A549 (cell line): ENCODE measurements at regions not wholly inside any gene's neighbourhood (a gene's known extent, or its start where the extent isn't known, plus 50 kb on each side); places are given as distances from the start of the nearest gene placed in this dataset.

Experiments
- ATAC-seq, 2 experiments: fragments of 200-7000 bp in 1 of 2; fragments of >200 bp in 1 of 2; cut with Nextera tagmentation in 1 of 2; cut with Tn5 transposase in 1 of 2; 3 replicates each; pipeline versions ENCODE4 v1.8.0 to v1.9.1; 2018 to 2020; ENCODE audit warnings: mild to moderate bottlenecking in 1 of 2, moderate library complexity in 1 of 2
- CTCF ChIA-PET: fragments of 300-600 bp; sonication (Branson Sonifier 250); formaldehyde crosslinking; extraction: SDS; loops from one replicate; lab custom pipeline; 2021; ENCODE audit warnings: antibody characterized with exemption, inconsistent platforms; lab: Yijun Ruan, JAX
- POLR2A ChIA-PET: fragments of 350-600 bp; formaldehyde crosslinking; extraction: SDS; loops from one replicate; lab custom pipeline; 2021; ENCODE audit warnings: antibody characterized with exemption, inconsistent platforms; lab: Yijun Ruan, JAX
- DNase-seq, 2 experiments: peaks; one replicate each; pipeline versions ENCODE4 v3.0.0 to v3.0.0-alpha.2; 2011 to 2016; ENCODE audit warnings: low read depth in 1 of 2, low spot score in 1 of 2
- FAIRE-seq: peaks from 2 replicates; lab custom pipeline; 2011; peaks lifted over from hg19 to GRCh38; lab: Jason Lieb, UNC
- H3K27ac ChIP-seq, 2 experiments: fragments of >200 bp; sonication (Bioruptor Twin); formaldehyde crosslinking; 3 replicates each; pipeline ENCODE4 v1.5.1; 2016 to 2017
- H3K4me1 ChIP-seq: fragments of >200 bp; sonication (Bioruptor Twin); formaldehyde crosslinking; 3 replicates; pipeline ENCODE4 v1.6.1; 2016
- H3K4me2 ChIP-seq: fragments of >200 bp; sonication (Bioruptor Twin); formaldehyde crosslinking; 3 replicates; pipeline ENCODE4 v1.6.1; 2016
- H3K4me3 ChIP-seq: fragments of >200 bp; sonication (Bioruptor Twin); formaldehyde crosslinking; 3 replicates; pipeline ENCODE4 v1.5.1; 2016
- H3K9me3 ChIP-seq: fragments of >200 bp; sonication (Bioruptor Twin); formaldehyde crosslinking; 3 replicates; pipeline ENCODE4 v1.6.1; 2016
- BCL3 ChIP-seq: fragments of >200 bp; sonication (Bioruptor Twin); formaldehyde crosslinking; IDR thresholded peaks from 3 replicates; pipeline ENCODE4 v1.6.1; 2016
- BHLHE40 ChIP-seq: IDR thresholded peaks from 2 replicates; pipeline ENCODE4 v1.6.1; 2012; ENCODE audit warnings: low read depth, low read length, inconsistent platforms
- CBX2 ChIP-seq: fragments of 200-600 bp; sonication (generic); IDR thresholded peaks from 2 replicates; pipeline ENCODE4 v1.6.1; 2016; ENCODE audit warnings: low read depth, mild to moderate bottlenecking, borderline replicate concordance
- CBX8 ChIP-seq: fragments of 200-600 bp; sonication (generic); IDR thresholded peaks from 2 replicates; pipeline ENCODE4 v1.6.1; 2016
- CHD2 ChIP-seq: fragments of 150-350 bp; IDR thresholded peaks from 2 replicates; pipeline ENCODE4 v1.6.1; 2014; ENCODE audit warnings: low read length; ENCODE audit not compliant: partially characterized antibody
- CTCF ChIP-seq: fragments of >200 bp; sonication (Bioruptor Twin); formaldehyde crosslinking; IDR thresholded peaks from 3 replicates; pipeline ENCODE4 v1.5.1; 2016
- EHF ChIP-seq: fragments of 250-450 bp; sonication (Bioruptor Pico); IDR thresholded peaks from 2 replicates; pipeline ENCODE4 v1.5.0; 2020; ENCODE audit warnings: mild to moderate bottlenecking
- FOSB ChIP-seq: fragments of 250-450 bp; sonication (Bioruptor Pico); IDR thresholded peaks from 2 replicates; pipeline ENCODE4 v1.5.0; 2020; ENCODE audit warnings: mild to moderate bottlenecking, moderate library complexity
- HDAC2 ChIP-seq: fragments of 200-600 bp; sonication (generic); IDR thresholded peaks from 2 replicates; pipeline ENCODE4 v1.6.1; 2016
- JUNB ChIP-seq: fragments of >200 bp; sonication (Bioruptor Twin); formaldehyde crosslinking; IDR thresholded peaks from 2 replicates; pipeline ENCODE4 v1.6.1; 2016
- KDM1A ChIP-seq: fragments of 200-600 bp; sonication (generic); IDR thresholded peaks from 2 replicates; pipeline ENCODE4 v1.6.1; 2016; ENCODE audit warnings: low read depth, mild to moderate bottlenecking
- MAFK ChIP-seq: fragments of 450-650 bp; IDR thresholded peaks from 2 replicates; pipeline ENCODE4 v1.6.1; 2014; ENCODE audit not compliant: partially characterized antibody
- NFE2L2 ChIP-seq: fragments of 150-350 bp; conservative IDR thresholded peaks from 2 replicates; pipeline ENCODE4 v1.6.1; 2014; ENCODE audit warnings: low read length
- NPAS2 ChIP-seq: fragments of 250-450 bp; sonication (Bioruptor Pico); IDR thresholded peaks from 2 replicates; pipeline ENCODE4 v1.8.0; 2022; ENCODE audit warnings: mild to moderate bottlenecking, moderate library complexity, borderline replicate concordance
- PBX3 ChIP-seq: IDR thresholded peaks from 2 replicates; pipeline ENCODE4 v1.6.1; 2012
- PHF8 ChIP-seq: fragments of 200-600 bp; sonication (generic); IDR thresholded peaks from 2 replicates; pipeline ENCODE4 v1.6.1; 2016; ENCODE audit warnings: low read depth, mild to moderate bottlenecking, antibody characterized with exemption, moderate library complexity, borderline replicate concordance
- RARB ChIP-seq: fragments of 250-450 bp; sonication (Bioruptor Pico); IDR thresholded peaks from 2 replicates; pipeline ENCODE4 v1.8.0; 2021; ENCODE audit warnings: mild to moderate bottlenecking, moderate library complexity
- RFX5 ChIP-seq: fragments of 450-650 bp; IDR thresholded peaks from 2 replicates; pipeline ENCODE4 v1.7.1; 2014; ENCODE audit warnings: antibody characterized with exemption, mild to moderate bottlenecking, moderate library complexity
- RNF2 ChIP-seq: fragments of 200-600 bp; sonication (generic); IDR thresholded peaks from 2 replicates; pipeline ENCODE4 v1.6.1; 2016; ENCODE audit warnings: low read depth, mild to moderate bottlenecking, antibody characterized with exemption, moderate library complexity, borderline replicate concordance
- SREBF2 ChIP-seq: fragments of 450-650 bp; IDR thresholded peaks from 2 replicates; pipeline ENCODE4 v1.6.1; 2014; ENCODE audit warnings: mild to moderate bottlenecking, moderate library complexity
- TFCP2L1 ChIP-seq: fragments of 250-450 bp; sonication (Bioruptor Pico); IDR thresholded peaks from 2 replicates; pipeline ENCODE4 v1.5.0; 2021; ENCODE audit warnings: mild to moderate bottlenecking
- TP53 ChIP-seq: fragments of 250-450 bp; sonication (Bioruptor Pico); IDR thresholded peaks from 2 replicates; pipeline ENCODE4 v1.5.0; 2021; ENCODE audit warnings: mild to moderate bottlenecking, moderate library complexity
- ZSCAN20 ChIP-seq: fragments of 250-450 bp; sonication (Bioruptor Pico); IDR thresholded peaks from 2 replicates; pipeline ENCODE4 v1.8.0; 2022; ENCODE audit warnings: mild to moderate bottlenecking, moderate library complexity
- WGBS: methylation state at CpG from one replicate; pipeline ENCODE4 v1.1.6; 2017; ENCODE audit errors: missing lambda C conversion rate; 5-methylcytosine and 5-hydroxymethylcytosine counted together

- H3K4me2 ChIP-seq, result no peak overlapping the region
- no peak for ATAC-seq
- no CpG with 5 or more reads among the region's 2 CpGs for WGBS
- no peak overlapping the region for H3K4me3 ChIP-seq
- H3K4me1 ChIP-seq, result no peaks in the 10 kb centered on the region
- H3K9me3 ChIP-seq, result no peaks in the 10 kb centered on the region
- no peak for FAIRE-seq
- CTCF ChIA-PET, result interaction anchor here (0.5 kb wide), 1 partner anchor 283 kb away, joined by 3 read pairs; no protein-coding TSS in a partner anchor
- DNase-seq, result no peak
- no peak overlapping the region for H3K27ac ChIP-seq
- no peak for TF ChIP-seq EHF (CRISPR knock-in tag)
- no peak for TF ChIP-seq MAFK
- TF ChIP-seq ZSCAN20, result no peak
- TF ChIP-seq BCL3, result no peak
- no peak for TF ChIP-seq RFX5
- POLR2A ChIA-PET, result no interaction called here
Observed at GRCh38 chrX:113548308-113549015, 707.8 kb upstream of the AMOT start.

DNA sequence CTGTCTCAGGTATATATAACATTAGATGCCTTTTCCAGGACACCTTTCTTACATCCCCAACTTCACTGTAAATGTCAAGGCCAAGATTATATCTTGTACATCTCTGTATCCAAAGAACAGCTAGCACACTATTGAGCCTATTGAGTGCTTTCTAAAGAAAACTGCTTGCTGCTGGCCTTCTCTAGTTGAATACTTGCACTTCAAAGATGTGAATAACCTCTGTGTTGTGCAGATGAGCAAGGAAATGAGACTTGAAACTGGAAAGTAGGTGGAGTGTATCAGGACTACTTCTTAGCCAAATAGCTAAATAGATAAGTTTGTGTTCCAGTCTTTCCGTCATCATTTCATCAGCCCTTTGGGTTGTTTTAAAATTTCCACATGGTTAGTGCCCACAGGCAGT is 704.4 kb upstream of the AMOT start:
- WGBS, result 20% methylated on average over 1 of the region's 1 CpG
- ATAC-seq (no peak), FAIRE-seq (no peak), DNase-seq (no peak)
- Histone ChIP-seq H3K4me2 (no peak overlapping the region), H3K4me3 (no peak overlapping the region), H3K4me1 (no peaks in the 10 kb centered on the region), H3K9me3 (no peaks in the 10 kb centered on the region), H3K27ac (no peak overlapping the region)
- POLR2A ChIA-PET, result no interaction called here
- TF ChIP-seq BHLHE40, result no peak
- no peak for TF ChIP-seq RNF2
- TF ChIP-seq CTCF, result no peak
- TF ChIP-seq ZSCAN20, result no peak
- no peak for TF ChIP-seq FOSB (CRISPR knock-in tag)
- TF ChIP-seq NFE2L2, result no peak
- no peak for TF ChIP-seq HDAC2
- TF ChIP-seq PBX3, result no peak
- no peak for TF ChIP-seq TP53 (CRISPR knock-in tag)
- TF ChIP-seq MAFK, result no peak
- CTCF ChIA-PET, result no interaction called here

DNA sequence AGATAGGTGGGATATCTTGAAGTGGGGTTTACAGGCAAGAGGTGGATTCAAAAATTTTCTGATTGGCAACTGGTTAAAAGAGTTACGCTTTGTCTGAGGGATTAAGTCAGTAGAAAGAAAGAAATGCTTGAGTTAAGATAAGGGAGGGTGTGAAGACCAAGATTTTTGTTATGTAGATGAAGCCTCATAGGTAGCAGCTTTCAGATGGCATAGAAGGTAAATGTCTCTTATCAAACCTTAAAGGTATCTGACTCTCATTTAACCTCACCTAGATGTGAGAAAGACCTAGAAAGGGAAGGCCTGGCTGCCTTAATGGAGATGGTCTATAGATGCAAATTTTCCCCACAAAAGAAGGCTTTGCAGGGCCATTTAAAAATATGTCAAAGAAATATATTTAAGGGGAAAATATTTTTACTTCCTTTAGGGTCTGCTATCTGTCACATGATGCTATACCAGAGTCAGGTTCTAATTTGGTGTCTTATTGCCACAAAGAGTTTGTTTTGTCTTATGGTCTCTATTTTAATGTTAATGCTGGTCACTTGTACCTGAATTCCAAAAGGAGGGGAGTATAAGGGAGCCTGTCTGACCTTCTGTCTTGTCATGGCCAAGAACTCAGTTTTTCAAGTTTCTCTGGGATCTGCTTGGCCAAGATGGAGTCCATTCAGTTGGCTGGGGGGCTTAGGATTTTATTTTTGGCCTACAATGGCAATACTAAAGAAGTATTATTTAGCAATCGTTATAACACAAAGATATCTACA is 699.1 kb upstream of the AMOT start:
- ATAC-seq (no peak), FAIRE-seq (no peak), DNase-seq (no peak)
- Histone ChIP-seq H3K4me1 (no peaks in the 10 kb centered on the region), H3K4me3 (no peak overlapping the region), H3K27ac (no peak overlapping the region), H3K9me3 (no peaks in the 10 kb centered on the region), H3K4me2 (no peak overlapping the region)
- ChIA-PET CTCF (interaction anchor here (0.6 kb wide), 1 partner anchor 1985 kb away, joined by 4 read pairs; no protein-coding TSS in a partner anchor), POLR2A (no interaction called here)
- no peak for TF ChIP-seq CBX8
- TF ChIP-seq RFX5, result no peak
- TF ChIP-seq KDM1A, result no peak
- no peak for TF ChIP-seq NPAS2 (CRISPR knock-in tag)
- TF ChIP-seq SREBF2, result no peak
- TF ChIP-seq CHD2, result no peak
- TF ChIP-seq NFE2L2, result no peak
- no peak for TF ChIP-seq JUNB
- no peak for TF ChIP-seq BHLHE40
- TF ChIP-seq CBX2, result no peak
- TF ChIP-seq FOSB (CRISPR knock-in tag), result no peak
- TF ChIP-seq RARB (CRISPR knock-in tag), result no peak
- TF ChIP-seq PHF8, result no peak
- no peak for TF ChIP-seq TFCP2L1
- 14% methylated on average over 2 of the region's 2 CpGs for WGBS
